MM.1S (cell line): ENCODE measurements at regions not wholly inside any gene's neighbourhood (a gene's known extent, or its start where the extent isn't known, plus 50 kb on each side); places are given as distances from the start of the nearest gene placed in this dataset.

ENCODE experiments used
- CTCF ChIP-seq: fragments of 300-600 bp; sonication (generic); IDR thresholded peaks from 2 replicates; pipeline ENCODE4 v1.5.1; 2016; ENCODE audit warnings: antibody characterized with exemption, low read length, mixed read lengths
- EZH2 ChIP-seq: fragments of 300-600 bp; sonication (generic); optimal IDR thresholded peaks from 2 replicates; pipeline ENCODE3; 2017; ENCODE audit warnings: low read depth, mild to moderate bottlenecking, antibody characterized with exemption, low read length, mixed read lengths
- EZH2phosphoT487 ChIP-seq: fragments of 300-600 bp; sonication (generic); IDR thresholded peaks from 2 replicates; pipeline ENCODE4 v1.6.1; 2018; ENCODE audit warnings: antibody characterized with exemption, low read length

GRCh38 chr11:29063630-29064361 is 953.0 kb downstream of the KCNA4 start:
- TF ChIP-seq CTCF: no peak
- TF ChIP-seq EZH2: no peak
- no peak for TF ChIP-seq EZH2phosphoT487
